ENCODE measurements at regions not wholly inside any gene's neighbourhood (a gene's known extent, or its start where the extent isn't known, plus 50 kb on each side); places are given as distances from the start of the nearest gene placed in this dataset.

GRCh38 chr6:33921745-33922144 is 117.9 kb upstream of the MLN start:
- DNase-seq = no peak

- DNase-seq = no peak
Measured at GRCh38 chr6:33918175-33918695, 114.4 kb upstream of the MLN start.

GRCh38 chr6:33915134-33915533 is 111.3 kb upstream of the MLN start:
- peak; percentile 15 for DNase-seq

DNA sequence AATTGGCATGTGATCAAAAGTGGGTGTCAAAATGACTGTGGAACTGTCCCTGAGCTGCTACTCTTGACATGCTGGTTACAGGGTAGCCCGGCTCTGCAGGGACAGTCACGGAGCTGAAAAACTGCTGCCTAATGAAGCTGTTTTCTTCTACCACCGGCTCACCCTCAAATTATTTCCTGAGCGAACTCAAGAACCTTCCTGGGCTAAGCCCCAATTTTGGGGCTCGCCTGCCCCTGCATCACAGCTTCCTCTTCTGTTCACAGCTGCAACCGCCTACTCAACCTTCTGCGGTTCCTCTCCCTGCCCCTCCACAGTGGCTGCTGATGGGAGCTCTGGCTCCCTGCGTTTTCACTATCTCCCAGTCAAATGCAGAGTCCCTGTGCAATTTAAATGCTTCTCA is 110.8 kb upstream of the MLN start:
- DNase-seq = no peak

DNA sequence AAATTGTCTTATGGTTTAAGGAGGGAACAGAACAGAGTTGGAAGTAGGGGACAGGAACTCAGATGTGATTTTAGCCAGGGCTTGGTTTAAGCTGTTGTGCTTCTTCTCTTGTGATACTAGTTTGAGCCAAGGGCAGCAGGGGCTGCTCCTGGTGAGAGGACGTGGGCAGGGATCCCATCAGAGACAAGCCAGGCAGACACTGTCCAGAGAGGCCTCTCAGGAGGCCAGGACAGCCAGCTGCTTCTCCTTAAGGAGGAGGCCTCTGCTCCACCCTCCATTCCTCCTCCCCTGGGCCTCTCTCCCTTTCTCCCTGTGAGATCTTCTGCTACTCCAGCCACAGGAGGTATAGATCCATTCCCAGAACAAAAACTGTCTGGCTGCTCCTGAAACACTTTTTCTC is 108.4 kb upstream of the MLN start:
- no peak for DNase-seq

DNA sequence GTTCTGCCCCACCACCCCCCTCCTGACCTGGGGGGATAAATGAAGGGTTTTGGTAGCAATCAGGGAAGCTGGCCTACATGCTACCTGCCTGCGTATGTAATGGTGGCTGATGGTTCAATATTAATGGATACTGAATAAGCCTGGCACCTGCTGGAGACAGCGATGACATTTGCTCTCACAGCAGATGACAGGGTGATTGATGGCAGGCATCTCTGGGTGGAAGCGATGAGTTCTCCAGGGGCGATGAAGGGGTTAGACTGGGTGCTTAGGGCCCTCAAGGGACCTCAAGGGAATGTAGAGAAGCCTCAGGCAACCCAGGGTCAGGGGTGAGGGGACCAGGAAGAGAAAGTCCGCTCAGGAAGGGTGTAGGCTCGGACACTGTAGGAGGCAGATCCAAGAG is 107.7 kb upstream of the MLN start:
- DNase-seq = no peak

GRCh38 chr6:33910594-33910993 is 106.8 kb upstream of the MLN start:
- DNase-seq = no peak

DNA sequence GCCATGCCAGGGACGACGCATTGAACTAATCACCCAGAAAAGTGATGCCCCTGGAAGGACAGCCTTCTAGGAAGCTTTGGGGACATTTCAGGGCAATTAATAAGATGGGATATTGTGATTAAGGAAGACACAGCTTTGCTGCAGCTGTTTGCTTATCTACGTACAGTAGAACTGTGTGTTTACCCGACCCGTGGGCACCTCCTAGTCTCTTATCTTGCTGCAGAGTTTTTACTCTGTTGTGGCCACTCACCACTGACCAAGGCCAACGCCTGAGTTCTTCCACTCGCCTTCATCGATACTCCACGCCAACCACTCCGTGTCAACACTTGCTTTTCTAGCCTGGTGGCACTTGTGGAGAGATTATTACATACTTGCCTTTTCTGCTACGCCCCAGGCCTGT is 105.9 kb upstream of the MLN start:
- no peak for DNase-seq

DNA sequence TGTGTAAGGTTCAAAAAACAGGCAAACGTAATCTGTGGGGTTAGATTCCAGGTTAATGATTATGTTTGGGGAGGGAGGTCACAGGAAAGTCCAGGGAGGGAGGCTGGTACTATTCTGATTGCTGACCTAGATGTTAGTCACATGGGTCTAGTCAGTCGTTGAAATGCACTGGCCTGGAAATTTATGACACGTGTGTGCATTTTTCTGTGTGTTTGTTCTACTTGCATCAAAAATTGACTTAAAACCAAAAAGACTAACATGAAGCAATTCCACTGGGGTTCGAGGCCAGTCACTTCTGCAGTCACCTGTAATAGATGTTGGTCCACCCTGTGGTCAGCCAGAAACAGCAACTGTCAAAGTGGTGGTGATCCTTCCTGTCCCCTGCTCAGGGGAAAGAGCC is 104.2 kb upstream of the MLN start:
- no peak for DNase-seq

GRCh38 chr6:33907227-33907626 is 103.4 kb upstream of the MLN start:
- DNase-seq = no peak

- DNase-seq = no peak
Measured at GRCh38 chr6:33906439-33906838, 102.6 kb upstream of the MLN start.

DNA sequence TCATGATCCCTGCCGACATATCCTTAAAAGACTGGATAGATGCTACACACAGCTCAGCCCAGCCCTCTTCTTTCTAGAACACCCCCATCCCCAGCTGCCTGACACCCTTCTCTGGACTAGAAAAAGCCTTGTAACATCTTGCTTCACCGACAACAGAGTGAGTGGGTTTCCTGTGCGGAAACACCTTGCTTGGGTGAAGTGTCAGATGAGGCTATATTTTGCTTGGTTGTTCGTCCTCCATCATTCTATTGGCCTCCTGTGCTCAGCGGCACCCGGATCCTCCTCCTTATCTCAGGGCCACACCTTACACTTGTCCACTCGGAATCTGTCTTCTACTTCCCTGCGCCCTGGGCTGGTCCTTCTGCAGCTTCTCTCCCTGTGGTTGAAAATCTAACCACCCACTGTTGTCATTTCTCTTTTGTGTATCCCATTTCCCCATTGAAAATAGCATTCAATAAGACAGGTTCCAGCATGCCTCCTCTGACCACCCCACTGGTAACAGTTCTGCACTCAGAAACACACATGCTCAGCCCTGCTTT is 101.3 kb upstream of the MLN start:
- no peak for DNase-seq

DNA sequence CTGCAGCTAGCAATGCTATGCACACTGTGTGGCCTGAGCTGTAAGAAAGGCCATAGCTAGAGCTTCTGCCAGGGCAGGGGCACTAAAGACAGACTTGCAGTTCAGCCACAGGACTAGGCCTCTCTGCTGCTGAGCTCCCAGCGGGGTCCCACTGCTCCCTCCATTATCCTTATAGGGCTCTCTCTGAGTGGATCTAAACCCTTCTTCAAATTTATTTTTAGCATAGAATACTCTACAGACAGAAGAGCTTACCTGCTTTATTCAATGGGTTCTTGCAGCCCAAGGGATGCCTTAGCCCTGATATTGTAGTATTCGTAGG is 100.9 kb upstream of the MLN start:
- DNase-seq = no peak

GRCh38 chr6:33904050-33904746 is 100.4 kb upstream of the MLN start:
- no peak for DNase-seq

- no peak for DNase-seq
Measured at GRCh38 chr6:33903579-33903978, 99.8 kb upstream of the MLN start.

- DNase-seq = no peak
Measured at GRCh38 chr6:33902457-33902853, 98.7 kb upstream of the MLN start.

DNA sequence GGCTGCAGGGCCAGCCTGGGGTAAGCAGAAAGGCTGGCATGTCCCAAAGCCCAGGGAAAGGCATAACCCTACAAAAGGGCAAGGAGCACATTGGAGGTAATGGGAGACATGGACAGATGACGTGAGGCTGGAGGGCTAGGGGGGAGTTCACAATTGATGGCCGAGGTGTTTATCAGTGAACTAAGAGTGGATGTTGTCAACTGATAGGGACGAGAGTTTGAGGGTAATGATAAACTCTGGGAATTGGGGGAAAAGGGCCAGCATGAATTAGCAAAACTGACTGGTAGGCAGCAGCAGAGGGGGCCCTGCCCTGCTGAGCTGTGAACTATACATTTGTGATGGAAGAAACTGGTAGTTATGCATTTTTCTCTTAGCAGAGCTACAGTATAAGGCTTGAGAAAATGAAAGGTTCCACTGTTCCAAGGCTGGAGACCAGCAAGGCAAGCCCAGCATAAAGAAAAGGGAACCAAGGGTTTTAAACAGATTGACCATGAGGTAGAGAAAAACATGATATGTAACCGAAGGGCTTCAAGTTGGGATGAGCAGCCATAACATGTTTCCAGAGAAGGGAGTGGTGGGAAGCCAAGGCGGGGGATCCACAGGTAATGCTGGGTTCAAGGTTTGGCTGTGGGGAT is 98.1 kb upstream of the MLN start:
- DNase-seq = no peak

- no peak for DNase-seq
Measured at GRCh38 chr6:33898771-33899170, 95.0 kb upstream of the MLN start.

GRCh38 chr6:33897189-33897780 is 93.5 kb upstream of the MLN start:
- no peak for DNase-seq

DNA sequence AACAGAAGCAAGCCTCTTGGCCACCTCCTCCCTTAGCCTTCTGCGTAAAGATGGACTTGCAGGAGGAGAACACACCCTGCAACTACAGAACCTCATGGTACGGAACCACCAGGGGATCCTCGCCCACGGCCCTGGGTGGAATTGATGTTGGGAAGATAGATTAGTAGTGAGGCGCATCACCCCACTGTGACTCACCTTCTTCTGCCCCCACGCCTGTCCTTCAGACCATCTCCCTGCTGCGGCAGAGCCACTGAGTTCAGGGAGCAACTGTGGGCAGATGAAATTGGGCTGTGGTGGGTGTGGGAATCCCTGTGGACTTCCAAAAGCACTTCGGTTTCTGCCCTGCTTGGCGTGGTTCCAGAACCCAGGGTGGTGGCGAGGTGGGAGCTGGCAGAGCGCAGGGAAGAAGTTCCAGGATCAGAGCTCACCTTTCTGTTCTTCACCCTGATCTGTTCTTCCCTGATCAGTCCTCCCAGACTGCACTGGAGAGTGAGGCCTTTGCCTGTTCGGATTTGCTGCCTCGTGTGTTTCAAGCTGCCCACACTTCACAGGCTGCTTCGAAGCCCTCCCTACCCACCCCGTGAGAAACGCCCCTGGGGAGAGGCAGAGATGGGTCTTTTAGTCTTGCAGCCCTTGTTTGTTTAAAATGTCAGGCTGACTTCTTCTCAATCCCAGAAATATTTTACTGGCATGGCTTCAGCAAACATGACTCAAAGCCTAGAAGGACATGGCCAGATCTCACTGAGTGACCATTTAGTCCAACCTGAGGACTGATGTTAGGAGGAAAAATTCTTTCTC is 92.8 kb upstream of the MLN start:
- peak; percentile 33 for DNase-seq

GRCh38 chr6:33895988-33896387 is 92.2 kb upstream of the MLN start:
- no peak for DNase-seq

- DNase-seq = no peak
Measured at GRCh38 chr6:33895296-33895695, 91.5 kb upstream of the MLN start.

GRCh38 chr6:33894438-33894837 is 90.6 kb upstream of the MLN start:
- peak; percentile 69 for DNase-seq

All from fibroblast of skin of scalp (primary cell).